NCI-H146 treated with DMSO at 0.1 percent for 48 hours (cell line): ENCODE measurements at regions not wholly inside any gene's neighbourhood (a gene's known extent, or its start where the extent isn't known, plus 50 kb on each side); places are given as distances from the start of the nearest gene placed in this dataset.
"Not testable (repeated sequence)": the region's sequence is repeated elsewhere in the genome, so short reads cannot be mapped to it uniquely, and the experiment has no call there.

Experiments used
- DNase-seq: peaks from one replicate; lab custom pipeline; 2025; ENCODE audit not compliant: unreplicated experiment; lab: John Stamatoyannopoulos, UW

- no peak for DNase-seq
Measured at GRCh38 chr18:30639361-30639760, 403.2 kb downstream of the DSC3 start.

DNA sequence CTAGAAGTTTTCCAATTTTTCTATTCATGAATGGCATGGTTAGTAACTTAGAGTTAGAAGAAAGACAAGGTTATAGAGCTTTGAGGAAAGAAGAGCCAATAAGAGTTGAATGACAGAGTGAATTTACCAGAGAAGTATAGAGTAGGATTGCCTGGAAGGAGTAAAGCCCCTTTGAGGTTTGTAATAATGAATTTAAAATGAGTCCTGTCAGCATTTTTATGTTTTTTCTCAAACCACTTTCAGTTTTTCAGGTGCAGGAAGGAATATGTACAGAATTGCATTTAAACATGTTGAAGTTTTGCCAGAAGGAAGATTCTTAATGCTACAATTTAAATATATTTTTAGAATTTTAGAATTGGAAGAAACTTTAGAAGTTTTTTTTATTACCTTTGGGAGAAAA, 408.3 kb downstream of the DSC3 start:
- DNase-seq = no peak

DNA sequence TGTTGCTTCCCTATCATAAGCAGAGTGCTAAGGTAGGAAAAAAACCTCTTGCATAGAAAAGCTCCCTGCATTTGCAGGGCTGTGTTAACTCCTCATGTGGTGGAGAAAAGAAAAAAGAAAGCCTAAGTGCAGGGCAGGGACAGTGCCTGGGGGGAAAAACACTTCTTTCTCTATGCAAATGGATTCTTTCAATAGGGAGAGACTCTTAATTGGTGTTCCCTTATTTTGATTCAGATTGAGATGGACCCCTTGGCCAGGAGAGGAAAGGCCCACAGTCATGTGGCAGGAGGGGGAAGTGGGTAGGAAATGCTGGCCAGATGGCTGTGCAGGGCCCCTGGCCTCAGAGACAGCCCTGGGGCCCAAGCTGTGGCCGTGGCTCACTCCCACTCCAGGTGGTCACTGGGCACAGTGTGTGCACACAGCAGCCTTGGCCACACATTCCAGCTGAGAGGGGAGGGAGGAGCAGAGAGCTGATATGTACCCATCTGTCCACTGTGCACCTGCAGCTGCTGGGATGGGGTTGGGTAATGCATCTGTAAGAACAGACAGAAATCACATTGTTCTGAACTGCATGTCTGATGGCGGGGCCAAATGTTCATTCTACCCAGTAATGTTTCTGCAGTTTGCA, 410.4 kb downstream of the DSC3 start:
- DNase-seq = no peak

GRCh38 chr18:30625961-30626360, 416.6 kb downstream of the DSC3 start:
- DNase-seq = no peak

DNA sequence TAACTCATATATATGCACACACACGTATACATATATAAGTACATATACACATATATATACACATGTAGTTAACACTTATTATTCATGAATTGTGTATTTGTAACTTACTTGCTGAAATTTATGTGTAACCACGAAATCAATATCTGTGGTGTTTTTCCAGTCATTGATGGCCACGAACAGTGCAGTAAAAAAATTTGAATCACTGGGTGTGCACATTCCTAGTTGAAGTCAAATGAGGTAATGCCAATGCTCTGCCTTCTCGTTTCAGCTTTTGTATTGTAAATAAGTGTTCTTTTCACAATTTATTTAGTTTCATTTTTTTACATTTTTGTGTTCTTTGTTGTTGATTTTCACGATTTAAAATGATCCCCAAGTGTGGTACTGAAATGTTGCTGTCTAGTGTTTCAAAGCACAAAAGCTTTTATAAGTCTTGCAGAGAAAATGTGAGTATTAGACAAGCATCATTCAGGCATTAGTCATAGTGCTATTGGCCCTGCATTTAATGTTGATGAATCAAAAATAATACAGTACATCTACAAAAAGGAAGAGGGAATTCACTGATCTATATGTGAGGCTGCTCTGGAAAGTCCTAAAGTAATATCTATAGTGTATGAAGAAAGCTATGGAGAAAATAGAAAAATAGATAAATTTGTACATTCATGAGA, 419.0 kb downstream of the DSC3 start:
- DNase-seq = no peak

DNA sequence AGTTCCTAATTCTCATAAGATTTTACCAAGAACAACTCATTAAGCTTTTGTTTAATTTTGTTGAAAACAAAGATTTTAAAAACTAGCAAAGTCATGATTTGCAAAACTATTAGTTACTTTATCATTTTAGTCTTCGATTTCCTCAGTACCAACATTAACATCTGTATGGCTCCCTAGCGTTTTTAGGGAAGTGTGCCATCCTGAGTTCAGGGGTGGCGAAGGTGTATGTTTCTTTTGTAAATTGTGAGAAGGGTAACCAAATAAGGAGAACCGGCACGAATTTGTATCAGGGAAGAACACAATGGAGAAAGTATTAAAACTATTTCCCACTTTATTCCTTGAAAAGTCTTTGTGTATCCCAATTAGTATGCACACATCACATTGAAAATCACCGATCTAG, 419.9 kb downstream of the DSC3 start:
- DNase-seq = no peak

- no peak for DNase-seq
Measured at GRCh38 chr18:30622104-30622503, 420.4 kb downstream of the DSC3 start.

DNA sequence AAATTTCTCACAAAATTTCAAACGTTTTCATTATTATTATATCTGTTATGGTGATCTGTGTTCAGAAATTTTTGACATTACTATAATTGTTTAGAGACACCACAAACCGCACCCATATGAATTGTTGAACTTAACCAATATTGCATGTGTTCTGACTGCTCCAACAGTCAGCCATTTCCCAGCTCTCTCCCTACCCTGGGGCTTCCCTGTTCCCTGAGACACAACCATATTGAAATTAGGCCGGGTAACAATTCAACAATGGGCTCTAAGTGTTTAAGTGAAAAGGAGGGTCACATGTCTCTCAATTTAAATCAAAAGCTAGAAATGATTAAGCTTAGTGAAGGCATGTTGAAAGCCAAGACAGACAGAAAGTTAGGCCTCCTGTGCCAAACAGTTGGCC, 424.0 kb downstream of the DSC3 start:
- no peak for DNase-seq

DNA sequence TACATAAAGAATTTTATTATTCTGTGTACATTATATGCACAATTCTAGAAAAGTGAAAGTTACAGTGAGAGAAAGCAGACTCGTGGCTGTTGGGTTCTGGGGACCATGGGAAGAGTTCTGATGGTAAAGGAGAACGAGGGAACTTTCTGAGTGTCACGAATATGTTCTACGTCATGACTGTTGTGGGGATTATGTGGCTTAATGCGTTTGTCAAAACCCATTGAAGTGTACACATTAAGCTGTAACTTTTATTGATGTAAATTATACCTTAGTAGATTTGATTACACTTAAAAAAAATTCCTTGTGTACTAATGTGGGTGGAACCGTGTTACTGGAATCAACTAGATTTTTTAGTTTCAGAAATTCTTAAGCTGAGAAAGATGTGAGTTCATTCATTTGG, 426.1 kb downstream of the DSC3 start:
- DNase-seq = no peak

DNA sequence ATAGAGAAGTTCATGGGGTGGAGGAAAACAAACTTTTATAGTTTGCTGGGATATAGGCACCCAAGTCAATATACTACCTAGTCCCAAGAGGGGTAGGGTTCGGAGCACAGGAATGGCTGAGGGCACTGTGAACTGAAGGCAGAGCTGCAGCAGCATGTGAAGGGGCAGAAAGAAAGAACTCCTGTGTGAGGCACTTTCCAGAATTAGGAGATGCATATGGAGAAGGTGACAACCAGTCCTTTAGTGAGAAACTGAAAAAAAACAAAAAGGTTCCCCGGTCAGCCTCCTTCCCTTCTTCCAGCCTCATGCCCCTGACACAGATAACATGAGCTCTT, 429.1 kb downstream of the DSC3 start:
- no peak for DNase-seq

- DNase-seq = no peak
Measured at GRCh38 chr18:30601541-30601940, 441.0 kb downstream of the DSC3 start.

GRCh38 chr18:30597202-30597601, 445.3 kb downstream of the DSC3 start:
- DNase-seq = no peak

- no peak for DNase-seq
Measured at GRCh38 chr18:30596635-30597034, 445.9 kb downstream of the DSC3 start.

GRCh38 chr18:30595942-30596341, 446.6 kb downstream of the DSC3 start:
- DNase-seq = no peak

- not testable (repeated sequence) for DNase-seq
Measured at GRCh38 chr18:30594911-30595310, 447.6 kb downstream of the DSC3 start.

- no peak for DNase-seq
Measured at GRCh38 chr18:30591462-30591861, 451.1 kb downstream of the DSC3 start.

- no peak for DNase-seq
Measured at GRCh38 chr18:30588673-30589164, 453.8 kb downstream of the DSC3 start.

- DNase-seq = no peak
Measured at GRCh38 chr18:30583768-30584167, 458.8 kb downstream of the DSC3 start.

GRCh38 chr18:30582078-30582477, 460.5 kb downstream of the DSC3 start:
- DNase-seq = no peak

GRCh38 chr18:30578707-30579106, 463.8 kb downstream of the DSC3 start:
- no peak for DNase-seq

DNA sequence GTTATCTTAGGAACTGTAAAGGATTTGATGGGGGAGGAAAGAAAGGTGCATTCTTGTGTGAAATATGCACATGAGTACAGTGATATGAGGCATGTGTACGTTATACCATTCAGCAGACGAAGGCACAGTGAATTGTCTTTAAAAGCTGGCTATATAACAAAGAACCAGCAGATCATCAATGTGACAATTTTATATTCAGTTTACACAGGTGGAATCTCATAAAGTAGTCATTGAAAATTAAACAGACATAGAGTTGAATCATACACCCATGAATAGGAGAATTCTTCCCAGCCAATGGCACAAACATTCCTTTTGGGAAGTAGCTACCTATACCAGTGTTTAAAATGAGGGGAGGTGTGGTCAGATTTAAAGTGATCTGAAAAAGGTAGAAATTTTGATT, 470.3 kb downstream of the DSC3 start:
- no peak for DNase-seq

DNA sequence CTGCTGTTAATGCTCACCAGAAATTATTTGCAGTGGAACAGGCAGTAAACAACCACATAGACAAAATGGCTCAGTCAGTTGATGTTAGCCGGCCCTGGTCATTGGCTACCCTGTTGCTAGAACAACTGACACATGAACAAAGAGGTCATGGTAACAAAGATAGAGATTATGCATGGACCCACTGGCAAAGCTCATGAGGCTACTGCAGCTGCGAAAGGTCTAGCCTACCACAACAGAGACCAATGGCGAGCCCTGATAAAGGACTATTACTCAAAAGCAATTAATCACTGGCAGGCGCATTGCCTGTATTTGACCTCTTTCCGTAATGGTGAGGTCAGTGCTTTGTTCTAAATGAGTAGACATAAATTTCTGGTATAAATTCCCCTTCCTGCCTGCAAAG, 474.2 kb downstream of the DSC3 start:
- DNase-seq = no peak

GRCh38 chr18:30566877-30567276, 475.7 kb downstream of the DSC3 start:
- DNase-seq = no peak
